Activated naive CD4-positive, alpha-beta T cell treated with anti-CD3 and anti-CD28 coated beads for 36 hours (primary cell): ENCODE measurements at regions not wholly inside any gene's neighbourhood (a gene's known extent, or its start where the extent isn't known, plus 50 kb on each side); places are given as distances from the start of the nearest gene placed in this dataset.
"Not testable (repeated sequence)": the region's sequence is repeated elsewhere in the genome, so short reads cannot be mapped to it uniquely, and the experiment has no call there.

Source experiments
- CTCF ChIA-PET: fragments of 350-600 bp; sonication (Branson Sonifier 250); formaldehyde crosslinking; loops from one replicate; lab custom pipeline; 2021; ENCODE audit warnings: antibody characterized with exemption; lab: Charles Lee
- DNase-seq: peaks from one replicate; pipeline ENCODE4 v3.0.0-alpha.2; 2020
- H3K27ac Mint-ChIP-seq: one replicate; pipeline ENCODE4 v1.8.0; 2021; ENCODE audit warnings: mild to moderate bottlenecking, mixed read lengths
- H3K27me3 Mint-ChIP-seq: one replicate; pipeline ENCODE4 v1.8.0; 2021; ENCODE audit warnings: low read depth, mixed read lengths
- H3K36me3 Mint-ChIP-seq: one replicate; pipeline ENCODE4 v1.8.0; 2021; ENCODE audit warnings: low read depth, mixed read lengths
- H3K4me1 Mint-ChIP-seq: one replicate; pipeline ENCODE4 v1.8.0; 2021; ENCODE audit warnings: low read depth, mixed read lengths
- H3K4me3 Mint-ChIP-seq: one replicate; pipeline ENCODE4 v1.8.0; 2021; ENCODE audit warnings: mild to moderate bottlenecking, moderate library complexity, mixed read lengths
- H3K9me3 Mint-ChIP-seq: one replicate; pipeline ENCODE4 v1.8.0; 2021; ENCODE audit warnings: mixed read lengths
- intact Hi-C: fragments of 100-400 bp; cut with micrococcal nuclease; formaldehyde crosslinking; loops from one replicate; pipeline ENCODE4 v1.15.1; 2023

DNA sequence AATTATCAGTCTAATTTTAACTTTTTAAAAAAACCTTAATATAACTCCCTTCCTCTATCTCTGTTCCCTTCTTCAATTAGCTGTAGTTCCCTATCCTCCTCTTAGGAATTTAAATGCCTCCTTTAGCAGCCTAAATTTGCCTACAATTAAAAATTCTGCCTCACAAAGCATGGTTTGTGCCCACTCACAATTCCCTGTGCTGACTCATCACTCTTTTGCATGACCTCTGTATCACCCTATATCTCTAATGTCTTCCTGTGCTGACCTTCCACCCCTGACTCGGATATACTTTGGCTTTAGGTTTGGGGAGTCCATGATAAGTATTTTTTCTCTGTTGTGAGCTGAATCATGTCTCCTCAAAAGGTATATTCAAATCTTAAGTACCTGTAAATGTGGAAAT, 253.6 kb downstream of the RNF144B start:
- intact Hi-C loops: no loop called here
- H3K36me3 Mint-ChIP-seq: no peaks in the 10 kb centered on the region
- no peak overlapping the region for H3K4me3 Mint-ChIP-seq
- H3K4me1 Mint-ChIP-seq: no peaks in the 10 kb centered on the region
- H3K9me3 Mint-ChIP-seq: peaks cover 1% of the 10 kb centered on the region
- no peak overlapping the region for H3K27ac Mint-ChIP-seq
- DNase-seq: no peak
- CTCF ChIA-PET: no interaction called here
- peaks cover 1% of the 10 kb centered on the region for H3K27me3 Mint-ChIP-seq

DNA sequence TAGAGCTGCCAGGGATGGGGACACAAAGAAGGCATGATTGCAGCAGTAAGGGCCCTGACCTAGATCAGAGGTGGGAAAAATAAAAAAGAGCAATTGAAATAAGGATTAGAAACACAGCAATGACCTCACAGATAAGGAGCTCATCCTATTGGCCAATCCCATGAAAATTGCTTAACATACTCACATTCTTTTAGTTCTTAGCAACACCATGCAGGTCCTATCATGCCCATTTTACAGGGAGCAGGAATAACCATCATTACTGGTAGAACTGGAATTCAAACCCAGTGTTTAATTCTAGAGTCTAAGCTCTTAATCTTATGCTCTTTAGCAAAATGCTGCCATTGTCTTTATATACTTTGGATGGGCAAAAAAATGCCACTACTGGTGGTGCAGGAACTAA, 267.7 kb downstream of the RNF144B start:
- H3K4me1 Mint-ChIP-seq: no peaks in the 10 kb centered on the region
- peaks cover 1% of the 10 kb centered on the region for H3K36me3 Mint-ChIP-seq
- no peak overlapping the region for H3K27ac Mint-ChIP-seq
- DNase-seq: no peak
- peaks cover 13% of the 10 kb centered on the region for H3K9me3 Mint-ChIP-seq
- no peak overlapping the region for H3K4me3 Mint-ChIP-seq
- peaks cover 1% of the 10 kb centered on the region for H3K27me3 Mint-ChIP-seq
- intact Hi-C loops: no loop called here
- CTCF ChIA-PET: no interaction called here

DNA sequence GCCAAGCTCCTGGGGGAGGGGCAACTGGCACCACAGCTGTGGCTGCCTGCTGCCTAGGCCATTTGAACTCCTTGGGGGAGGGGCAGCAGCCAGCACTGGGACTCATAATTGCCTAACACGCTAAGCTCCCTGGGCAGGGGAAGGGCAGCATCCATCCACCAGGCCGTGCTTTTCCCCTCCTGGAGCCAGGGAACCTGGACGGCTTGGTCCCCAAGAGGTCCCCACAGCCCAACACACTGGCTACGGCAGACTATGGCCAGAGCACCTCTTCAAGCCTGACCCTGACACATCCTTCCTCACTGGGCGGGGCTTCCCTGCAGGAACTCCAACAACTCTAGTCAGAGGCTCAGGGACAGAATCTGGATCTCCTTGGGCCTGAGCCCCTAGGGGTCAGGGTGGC, 269.4 kb downstream of the RNF144B start:
- DNase-seq: no peak
- Mint-ChIP-seq H3K4me3 (no peak overlapping the region), H3K27ac (no peak overlapping the region), H3K9me3 (peaks cover 13% of the 10 kb centered on the region), H3K27me3 (no peaks in the 10 kb centered on the region), H3K4me1 (no peaks in the 10 kb centered on the region), H3K36me3 (peaks cover 1% of the 10 kb centered on the region)
- CTCF ChIA-PET: interaction anchor here (0.7 kb wide), 1 partner anchor 8 kb away, joined by 3 read pairs; no protein-coding TSS in a partner anchor
- intact Hi-C loops: no loop called here

DNA sequence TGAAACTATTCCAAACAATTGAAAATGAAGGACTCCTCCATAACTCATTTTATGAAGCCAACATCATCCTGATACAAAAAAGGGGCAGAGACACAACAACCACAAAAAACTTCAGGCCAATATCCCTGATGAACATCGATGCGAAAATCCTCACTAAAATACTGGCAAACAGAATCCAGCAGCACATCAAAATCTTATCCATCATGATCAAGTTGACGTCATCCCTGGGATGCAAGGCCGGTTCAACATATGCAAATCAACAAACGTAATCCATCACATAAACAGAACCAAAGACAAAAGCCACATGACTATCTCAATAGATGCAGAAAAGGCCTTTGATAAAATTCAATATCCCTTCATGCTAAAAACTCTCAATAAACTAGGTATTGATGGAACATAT, 272.8 kb downstream of the RNF144B start:
- H3K4me1 Mint-ChIP-seq, H3K36me3 Mint-ChIP-seq, H3K27me3 Mint-ChIP-seq, CTCF ChIA-PET, DNase-seq, intact Hi-C loops, H3K27ac Mint-ChIP-seq, H3K4me3 Mint-ChIP-seq: not testable (repeated sequence)
- peaks cover 13% of the 10 kb centered on the region for H3K9me3 Mint-ChIP-seq

DNA sequence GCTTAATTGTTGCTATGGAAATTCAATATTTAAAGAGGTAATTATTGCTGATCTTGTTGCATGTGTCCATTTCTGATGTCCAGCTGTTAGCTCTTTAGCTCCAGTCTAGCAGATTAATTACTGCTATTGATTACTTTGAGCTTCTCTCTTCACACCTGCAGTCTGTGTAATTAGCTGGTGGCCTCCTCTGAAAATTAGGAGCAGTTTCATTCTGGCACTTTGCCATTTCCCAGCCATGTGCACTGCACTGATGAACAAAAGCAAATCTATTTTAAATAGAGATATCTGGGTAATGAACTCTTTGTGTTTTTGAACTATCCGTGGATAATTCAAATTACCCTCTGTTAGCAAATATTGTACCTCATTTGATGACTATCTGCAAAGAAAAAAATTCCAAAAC, 275.9 kb downstream of the RNF144B start:
- CTCF ChIA-PET: interaction anchor here (0.6 kb wide), 1 partner anchor 58 kb away, joined by 3 read pairs; no protein-coding TSS in a partner anchor
- H3K36me3 Mint-ChIP-seq: no peaks in the 10 kb centered on the region
- H3K4me1 Mint-ChIP-seq: no peaks in the 10 kb centered on the region
- no peak overlapping the region for H3K4me3 Mint-ChIP-seq
- no peak overlapping the region for H3K27ac Mint-ChIP-seq
- intact Hi-C loops: no loop called here
- peaks cover 8% of the 10 kb centered on the region for H3K9me3 Mint-ChIP-seq
- H3K27me3 Mint-ChIP-seq: no peaks in the 10 kb centered on the region
- DNase-seq: no peak

DNA sequence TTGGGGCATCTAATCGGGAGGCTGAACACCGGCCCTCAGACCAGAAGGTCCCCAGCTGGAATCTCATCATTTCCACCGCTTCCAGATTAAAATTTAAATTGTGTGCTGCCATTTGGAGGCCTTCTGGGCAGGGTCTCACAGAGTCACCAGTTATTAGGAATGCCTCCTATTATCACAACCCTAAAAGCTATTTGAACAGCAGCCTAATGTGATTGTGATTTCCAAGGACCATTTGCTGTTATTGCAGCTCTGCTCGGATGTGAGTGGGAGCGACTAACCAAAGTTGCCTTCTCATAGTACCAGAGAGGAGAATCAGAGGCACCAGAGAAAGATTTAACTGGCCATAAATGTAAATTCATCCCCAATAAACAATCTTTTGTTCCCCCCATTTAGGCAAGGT, 277.3 kb downstream of the RNF144B start:
- Mint-ChIP-seq H3K9me3 (peaks cover 3% of the 10 kb centered on the region), H3K27ac (no peak overlapping the region), H3K27me3 (no peaks in the 10 kb centered on the region), H3K4me1 (no peaks in the 10 kb centered on the region), H3K4me3 (no peak overlapping the region), H3K36me3 (no peaks in the 10 kb centered on the region)
- CTCF ChIA-PET: interaction anchor here (0.6 kb wide), 1 partner anchor 8 kb away, joined by 3 read pairs; no protein-coding TSS in a partner anchor
- DNase-seq: no peak
- intact Hi-C loops: no loop called here

DNA sequence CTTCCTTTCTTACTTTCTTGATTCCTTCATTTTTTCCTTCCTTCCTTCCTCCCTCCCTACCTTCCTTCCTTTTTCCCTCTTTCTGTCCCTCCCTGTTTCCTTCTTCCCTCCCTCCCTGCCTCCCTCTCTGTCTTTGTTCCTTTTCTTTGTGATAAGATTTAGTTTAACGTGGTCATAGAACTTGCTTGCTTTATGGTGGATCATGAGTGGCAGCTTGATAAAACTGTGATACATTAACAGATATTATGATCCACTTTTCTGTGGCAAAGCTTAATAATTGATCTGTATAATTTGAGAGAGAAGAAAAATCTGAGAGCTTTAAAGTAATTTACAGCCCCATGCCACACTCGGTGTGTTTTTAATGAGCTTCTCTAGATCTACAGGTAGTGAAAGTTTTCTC, 280.5 kb downstream of the RNF144B start:
- Mint-ChIP-seq H3K36me3 (no peaks in the 10 kb centered on the region), H3K27me3 (no peaks in the 10 kb centered on the region), H3K4me1 (no peaks in the 10 kb centered on the region), H3K4me3 (no peak overlapping the region), H3K9me3 (no peaks in the 10 kb centered on the region), H3K27ac (no peak overlapping the region)
- CTCF ChIA-PET: no interaction called here
- no peak for DNase-seq
- intact Hi-C loops: no loop called here

DNA sequence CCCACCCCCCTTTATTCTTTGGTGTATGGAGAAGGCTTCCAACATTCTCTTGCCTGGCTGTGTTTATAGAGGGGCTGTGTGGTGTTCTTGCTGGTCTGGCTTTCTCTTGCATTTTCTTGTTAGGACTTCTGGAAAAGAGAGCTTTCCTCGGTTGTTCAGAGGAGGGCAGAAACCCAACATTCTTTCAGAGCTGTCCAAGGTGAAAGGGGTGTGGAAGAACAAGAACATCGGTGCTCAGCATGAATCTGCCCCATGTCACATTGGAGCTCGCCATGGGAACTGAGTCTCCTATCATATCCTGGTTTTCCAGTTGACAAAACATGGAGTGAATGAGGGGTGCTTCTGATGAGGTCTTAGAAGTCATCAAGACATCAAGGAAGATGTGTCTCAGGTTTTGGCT, 281.8 kb downstream of the RNF144B start:
- Mint-ChIP-seq H3K27ac (no peak overlapping the region), H3K4me3 (no peak overlapping the region), H3K36me3 (no peaks in the 10 kb centered on the region), H3K4me1 (no peaks in the 10 kb centered on the region), H3K9me3 (no peaks in the 10 kb centered on the region), H3K27me3 (no peaks in the 10 kb centered on the region)
- CTCF ChIA-PET: no interaction called here
- intact Hi-C loops: no loop called here
- no peak for DNase-seq

DNA sequence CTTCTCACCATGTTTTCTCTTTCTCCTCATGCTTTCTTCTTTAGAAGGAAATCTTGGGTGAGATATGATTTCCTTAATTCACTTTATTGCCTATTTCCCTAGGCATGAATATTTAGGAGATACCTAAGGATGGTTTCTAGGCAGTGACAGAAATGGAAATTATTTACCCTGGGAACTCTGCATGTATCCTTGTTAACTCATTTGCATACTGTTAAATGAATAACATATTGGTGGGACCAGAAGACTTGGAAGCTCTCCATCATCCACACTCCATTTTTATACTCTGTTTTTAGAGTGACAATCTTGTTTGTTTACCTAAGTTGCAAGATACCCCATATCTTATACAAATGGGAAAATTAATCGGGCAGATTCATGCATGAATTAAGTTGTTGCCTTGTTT, 285.7 kb downstream of the RNF144B start:
- H3K27me3 Mint-ChIP-seq: peaks cover 3% of the 10 kb centered on the region
- intact Hi-C loops: no loop called here
- no peaks in the 10 kb centered on the region for H3K36me3 Mint-ChIP-seq
- H3K4me3 Mint-ChIP-seq: no peak overlapping the region
- CTCF ChIA-PET: no interaction called here
- no peaks in the 10 kb centered on the region for H3K4me1 Mint-ChIP-seq
- no peaks in the 10 kb centered on the region for H3K9me3 Mint-ChIP-seq
- H3K27ac Mint-ChIP-seq: no peak overlapping the region
- DNase-seq: no peak

DNA sequence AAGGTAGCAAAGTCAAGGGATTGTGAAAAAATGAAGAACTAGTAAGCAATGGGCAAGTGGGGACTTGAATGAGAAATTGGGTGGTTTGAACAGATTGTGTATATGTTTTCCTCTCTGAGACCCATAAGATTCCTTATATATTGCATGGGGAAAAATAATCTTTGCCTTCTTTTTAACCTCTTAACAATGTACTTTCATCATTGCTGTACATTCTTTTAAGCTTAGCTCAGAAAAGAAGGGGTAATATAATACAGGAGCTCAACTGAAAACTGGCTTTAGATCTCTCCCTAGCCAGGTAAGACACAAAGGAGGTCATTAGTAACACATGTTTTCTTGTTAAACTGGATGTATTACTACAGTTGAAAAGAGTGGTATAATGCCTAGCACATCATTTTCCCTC, 287.2 kb downstream of the RNF144B start:
- H3K27me3 Mint-ChIP-seq: peaks cover 3% of the 10 kb centered on the region
- no peak overlapping the region for H3K27ac Mint-ChIP-seq
- DNase-seq: no peak
- no peak overlapping the region for H3K4me3 Mint-ChIP-seq
- H3K4me1 Mint-ChIP-seq: no peaks in the 10 kb centered on the region
- CTCF ChIA-PET: interaction anchor here (0.6 kb wide), 1 partner anchor 75 kb away, joined by 4 read pairs; no protein-coding TSS in a partner anchor
- intact Hi-C loops: no loop called here
- H3K9me3 Mint-ChIP-seq: peaks cover 4% of the 10 kb centered on the region
- no peaks in the 10 kb centered on the region for H3K36me3 Mint-ChIP-seq

DNA sequence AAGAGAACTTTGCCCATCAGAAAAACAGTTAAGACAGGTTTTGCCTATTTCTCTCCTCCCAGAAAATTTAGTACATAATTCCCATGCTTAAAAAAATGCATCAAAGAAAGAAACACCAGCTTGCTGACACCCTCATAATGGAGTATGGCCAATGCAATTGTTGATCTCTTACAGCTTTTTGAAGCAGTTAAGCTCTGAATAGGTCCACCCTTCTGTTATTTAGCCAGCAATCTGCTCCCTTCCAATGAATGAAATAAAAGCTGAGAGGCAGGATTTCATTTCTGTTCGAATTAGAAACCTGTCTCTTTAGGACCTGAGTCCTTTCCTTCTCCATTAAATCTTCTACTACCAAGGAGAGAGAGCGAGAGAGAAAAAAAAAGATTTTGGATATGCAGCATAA, 288.7 kb downstream of the RNF144B start:
- intact Hi-C loops: no loop called here
- peaks cover 4% of the 10 kb centered on the region for H3K9me3 Mint-ChIP-seq
- peaks cover 3% of the 10 kb centered on the region for H3K27me3 Mint-ChIP-seq
- H3K4me3 Mint-ChIP-seq: no peak overlapping the region
- no peaks in the 10 kb centered on the region for H3K4me1 Mint-ChIP-seq
- DNase-seq: no peak
- no peak overlapping the region for H3K27ac Mint-ChIP-seq
- H3K36me3 Mint-ChIP-seq: no peaks in the 10 kb centered on the region
- CTCF ChIA-PET: no interaction called here

DNA sequence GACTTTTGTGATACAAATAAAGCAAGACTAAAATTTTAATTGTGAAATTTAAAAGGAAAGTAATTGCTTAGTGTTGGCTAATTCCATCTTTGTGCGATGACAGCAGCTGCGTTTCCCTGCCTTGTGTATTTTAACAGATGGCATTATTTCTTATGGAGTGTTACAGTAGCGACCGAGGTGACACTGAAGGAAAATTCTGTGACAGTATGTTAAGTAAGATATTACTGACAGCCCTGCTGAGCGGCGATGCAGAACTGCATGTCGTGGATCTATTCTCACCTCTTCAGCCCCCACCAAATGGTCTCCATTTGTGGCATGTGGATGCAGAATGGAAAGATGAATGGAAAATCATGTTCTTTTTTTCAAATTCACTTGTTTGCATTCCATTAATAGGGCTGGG, 289.4 kb downstream of the RNF144B start:
- no peak overlapping the region for H3K4me3 Mint-ChIP-seq
- H3K4me1 Mint-ChIP-seq: no peaks in the 10 kb centered on the region
- CTCF ChIA-PET: no interaction called here
- peaks cover 4% of the 10 kb centered on the region for H3K9me3 Mint-ChIP-seq
- H3K27me3 Mint-ChIP-seq: peaks cover 3% of the 10 kb centered on the region
- H3K36me3 Mint-ChIP-seq: no peaks in the 10 kb centered on the region
- DNase-seq: no peak
- intact Hi-C loops: no loop called here
- H3K27ac Mint-ChIP-seq: no peak overlapping the region

DNA sequence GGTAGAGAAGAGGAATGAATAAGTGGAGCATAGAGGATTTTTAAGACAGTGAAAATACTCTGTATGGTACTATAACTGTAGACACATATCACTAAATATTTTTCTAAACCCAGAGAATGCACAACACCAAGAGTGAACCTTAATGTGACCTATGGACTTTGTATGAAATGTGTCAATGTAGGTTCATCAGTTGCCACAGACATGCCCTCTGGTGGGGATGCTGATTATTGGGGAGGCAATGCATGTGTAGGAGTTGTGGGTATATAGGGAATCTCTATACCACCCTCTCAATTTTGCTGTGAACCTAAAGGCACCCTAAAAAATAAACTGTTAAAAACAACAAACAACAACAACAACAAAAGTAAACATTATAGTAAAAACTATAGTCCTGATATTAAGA, 293.7 kb downstream of the RNF144B start:
- Mint-ChIP-seq H3K36me3 (no peaks in the 10 kb centered on the region), H3K27me3 (no peaks in the 10 kb centered on the region), H3K27ac (no peak overlapping the region), H3K4me1 (no peaks in the 10 kb centered on the region), H3K4me3 (no peak overlapping the region), H3K9me3 (peaks cover 4% of the 10 kb centered on the region)
- CTCF ChIA-PET: no interaction called here
- intact Hi-C loops: no loop called here
- DNase-seq: no peak
